HEK293T (cell line): ENCODE measurements at regions not wholly inside any gene's neighbourhood (a gene's known extent, or its start where the extent isn't known, plus 50 kb on each side); places are given as distances from the start of the nearest gene placed in this dataset.

Experiments
- ARNT ChIP-seq: fragments of 450-650 bp; IDR thresholded peaks from 2 replicates; pipeline ENCODE4 v1.6.1; 2017; ENCODE audit warnings: mild to moderate bottlenecking
- BHLHE40 ChIP-seq: fragments of 450-650 bp; IDR thresholded peaks from 2 replicates; pipeline ENCODE4 v1.6.1; 2016; ENCODE audit warnings: mild to moderate bottlenecking, moderate library complexity, borderline replicate concordance
- CTBP1 ChIP-seq: fragments of 450-650 bp; IDR thresholded peaks from 2 replicates; pipeline ENCODE4 v1.6.1; 2016; ENCODE audit warnings: borderline replicate concordance
- ELF4 ChIP-seq: fragments of 450-650 bp; IDR thresholded peaks from 2 replicates; pipeline ENCODE4 v1.6.1; 2017; ENCODE audit warnings: antibody characterized with exemption
- FOXA1 ChIP-seq: fragments of 450-650 bp; IDR thresholded peaks from 2 replicates; pipeline ENCODE4 v1.6.1; 2016; ENCODE audit warnings: mild to moderate bottlenecking
- FOXK2 ChIP-seq: fragments of 450-650 bp; IDR thresholded peaks from 2 replicates; pipeline ENCODE4 v1.6.1; 2016; ENCODE audit warnings: mild to moderate bottlenecking
- FOXM1 ChIP-seq: fragments of 450-650 bp; IDR thresholded peaks from 2 replicates; pipeline ENCODE4 v1.6.1; 2017; ENCODE audit warnings: mild to moderate bottlenecking, borderline replicate concordance
- LEF1 ChIP-seq: fragments of 450-650 bp; IDR thresholded peaks from 2 replicates; pipeline ENCODE4 v1.6.1; 2017; ENCODE audit warnings: mild to moderate bottlenecking, borderline replicate concordance
- NFRKB ChIP-seq: fragments of 450-650 bp; IDR thresholded peaks from 2 replicates; pipeline ENCODE4 v1.6.1; 2016; ENCODE audit warnings: mild to moderate bottlenecking, moderate library complexity
- SP1 ChIP-seq: fragments of 450-650 bp; IDR thresholded peaks from 2 replicates; pipeline ENCODE4 v1.6.1; 2017
- SUZ12 ChIP-seq: fragments of 450-650 bp; IDR thresholded peaks from 2 replicates; pipeline ENCODE4 v1.6.1; 2016; ENCODE audit warnings: mild to moderate bottlenecking
- TARDBP ChIP-seq: fragments of 450-650 bp; IDR thresholded peaks from 2 replicates; pipeline ENCODE4 v1.6.1; 2016

GRCh38 chr9:26723486-26723885 is 169.1 kb downstream of the CAAP1 start:
- TF ChIP-seq FOXM1 (no peak), SUZ12 (no peak), NFRKB (no peak), FOXK2 (no peak), LEF1 (no peak), ELF4 (no peak), TARDBP (no peak), CTBP1 (no peak), BHLHE40 (no peak), SP1 (no peak), ARNT (no peak), FOXA1 (no peak)
